ENCODE measurements at regions not wholly inside any gene's neighbourhood (a gene's known extent, or its start where the extent isn't known, plus 50 kb on each side); places are given as distances from the start of the nearest gene placed in this dataset.

- TF ChIP-seq, protein P1, sequence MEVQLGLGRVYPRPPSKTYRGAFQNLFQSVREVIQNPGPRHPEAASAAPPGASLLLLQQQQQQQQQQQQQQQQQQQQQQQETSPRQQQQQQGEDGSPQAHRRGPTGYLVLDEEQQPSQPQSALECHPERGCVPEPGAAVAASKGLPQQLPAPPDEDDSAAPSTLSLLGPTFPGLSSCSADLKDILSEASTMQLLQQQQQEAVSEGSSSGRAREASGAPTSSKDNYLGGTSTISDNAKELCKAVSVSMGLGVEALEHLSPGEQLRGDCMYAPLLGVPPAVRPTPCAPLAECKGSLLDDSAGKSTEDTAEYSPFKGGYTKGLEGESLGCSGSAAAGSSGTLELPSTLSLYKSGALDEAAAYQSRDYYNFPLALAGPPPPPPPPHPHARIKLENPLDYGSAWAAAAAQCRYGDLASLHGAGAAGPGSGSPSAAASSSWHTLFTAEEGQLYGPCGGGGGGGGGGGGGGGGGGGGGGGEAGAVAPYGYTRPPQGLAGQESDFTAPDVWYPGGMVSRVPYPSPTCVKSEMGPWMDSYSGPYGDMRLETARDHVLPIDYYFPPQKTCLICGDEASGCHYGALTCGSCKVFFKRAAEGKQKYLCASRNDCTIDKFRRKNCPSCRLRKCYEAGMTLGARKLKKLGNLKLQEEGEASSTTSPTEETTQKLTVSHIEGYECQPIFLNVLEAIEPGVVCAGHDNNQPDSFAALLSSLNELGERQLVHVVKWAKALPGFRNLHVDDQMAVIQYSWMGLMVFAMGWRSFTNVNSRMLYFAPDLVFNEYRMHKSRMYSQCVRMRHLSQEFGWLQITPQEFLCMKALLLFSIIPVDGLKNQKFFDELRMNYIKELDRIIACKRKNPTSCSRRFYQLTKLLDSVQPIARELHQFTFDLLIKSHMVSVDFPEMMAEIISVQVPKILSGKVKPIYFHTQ (CRISPR knock-in tag; IDR thresholded peaks at IDR 0.05) = no peak
- TF ChIP-seq TEAD4 (CRISPR knock-in tag; IDR thresholded peaks at IDR 0.05) (no peak), ZNF317 (CRISPR knock-in tag; IDR thresholded peaks at IDR 0.05; ENCODE audit: borderline replicate concordance, low read depth) (no peak), ZNF416 (CRISPR knock-in tag; IDR thresholded peaks at IDR 0.05) (no peak), ZNF263 (CRISPR knock-in tag; IDR thresholded peaks at IDR 0.05; ENCODE audit: low read depth) (no peak), EMX1 (CRISPR knock-in tag; IDR thresholded peaks at IDR 0.05) (no peak), CBFB (CRISPR knock-in tag; IDR thresholded peaks at IDR 0.05; ENCODE audit: low read depth) (no peak)
Observed at GRCh38 chr4:159735281-159736207, 632.7 kb downstream of the RAPGEF2 start (continued).

DNA sequence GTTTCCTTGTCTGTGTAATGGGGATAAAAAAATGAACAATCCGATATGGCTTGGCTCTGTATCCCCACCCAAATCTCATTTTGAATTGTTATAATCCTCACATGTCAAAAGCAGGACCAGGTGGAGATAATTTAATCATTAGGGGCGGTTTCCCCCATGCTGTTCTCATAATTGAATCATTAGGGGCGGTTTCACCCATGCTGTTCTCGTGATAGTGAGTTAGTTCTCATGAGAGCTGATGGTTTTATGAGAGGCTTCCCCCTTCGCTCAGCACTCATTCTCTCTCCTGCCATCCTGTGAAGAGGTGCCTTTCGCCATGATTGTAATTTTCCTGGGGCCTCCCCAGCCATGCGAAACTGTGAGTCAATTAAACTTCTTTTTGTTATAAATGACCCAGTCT is 633.5 kb downstream of the RAPGEF2 start:
- Mint-ChIP-seq H3K4me1 (peaks cover 29% of the 10 kb centered on the region), H3K4me3 (peak overlapping the region; percentile 46), H3K27me3 (ENCODE audit: low read depth) (no peaks in the 10 kb centered on the region), H3K27ac (peak overlapping the region; percentile 93), H3K36me3 (peaks cover 12% of the 10 kb centered on the region), H3K9me3 (peaks cover 17% of the 10 kb centered on the region)
- TF ChIP-seq NFATC4 (CRISPR knock-in tag; IDR thresholded peaks at IDR 0.05) (no peak), EMX1 (CRISPR knock-in tag; IDR thresholded peaks at IDR 0.05) (no peak), PRRX2 (CRISPR knock-in tag; IDR thresholded peaks at IDR 0.05) (no peak), JAZF1 (CRISPR knock-in tag; IDR thresholded peaks at IDR 0.05) (no peak), OVOL2 (CRISPR knock-in tag; IDR thresholded peaks at IDR 0.05; ENCODE audit: borderline replicate concordance) (no peak), ZMAT4 (CRISPR knock-in tag; IDR thresholded peaks at IDR 0.05) (no peak), ZBTB21 (CRISPR knock-in tag; IDR thresholded peaks at IDR 0.05; ENCODE audit: borderline replicate concordance) (no peak), FOXP4 (CRISPR knock-in tag; IDR thresholded peaks at IDR 0.05) (no peak), RORB (CRISPR knock-in tag; IDR thresholded peaks at IDR 0.05) (no peak), MYBL2 (CRISPR knock-in tag; IDR thresholded peaks at IDR 0.05) (no peak), FOXJ3 (CRISPR knock-in tag; IDR thresholded peaks at IDR 0.05; ENCODE audit: borderline replicate concordance) (no peak), SMAD4 (CRISPR knock-in tag; IDR thresholded peaks at IDR 0.05) (no peak)
- TF ChIP-seq, protein P2, sequence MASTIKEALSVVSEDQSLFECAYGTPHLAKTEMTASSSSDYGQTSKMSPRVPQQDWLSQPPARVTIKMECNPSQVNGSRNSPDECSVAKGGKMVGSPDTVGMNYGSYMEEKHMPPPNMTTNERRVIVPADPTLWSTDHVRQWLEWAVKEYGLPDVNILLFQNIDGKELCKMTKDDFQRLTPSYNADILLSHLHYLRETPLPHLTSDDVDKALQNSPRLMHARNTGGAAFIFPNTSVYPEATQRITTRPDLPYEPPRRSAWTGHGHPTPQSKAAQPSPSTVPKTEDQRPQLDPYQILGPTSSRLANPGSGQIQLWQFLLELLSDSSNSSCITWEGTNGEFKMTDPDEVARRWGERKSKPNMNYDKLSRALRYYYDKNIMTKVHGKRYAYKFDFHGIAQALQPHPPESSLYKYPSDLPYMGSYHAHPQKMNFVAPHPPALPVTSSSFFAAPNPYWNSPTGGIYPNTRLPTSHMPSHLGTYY (CRISPR knock-in tag; IDR thresholded peaks at IDR 0.05) = no peak
- TF ChIP-seq, protein P3, sequence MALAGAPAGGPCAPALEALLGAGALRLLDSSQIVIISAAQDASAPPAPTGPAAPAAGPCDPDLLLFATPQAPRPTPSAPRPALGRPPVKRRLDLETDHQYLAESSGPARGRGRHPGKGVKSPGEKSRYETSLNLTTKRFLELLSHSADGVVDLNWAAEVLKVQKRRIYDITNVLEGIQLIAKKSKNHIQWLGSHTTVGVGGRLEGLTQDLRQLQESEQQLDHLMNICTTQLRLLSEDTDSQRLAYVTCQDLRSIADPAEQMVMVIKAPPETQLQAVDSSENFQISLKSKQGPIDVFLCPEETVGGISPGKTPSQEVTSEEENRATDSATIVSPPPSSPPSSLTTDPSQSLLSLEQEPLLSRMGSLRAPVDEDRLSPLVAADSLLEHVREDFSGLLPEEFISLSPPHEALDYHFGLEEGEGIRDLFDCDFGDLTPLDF (CRISPR knock-in tag; IDR thresholded peaks at IDR 0.05) = no peak
- POLR2A ChIA-PET = no interaction called here
- ATAC-seq (no peak), DNase-seq (ENCODE audit: low spot score) (no peak)
- CTCF ChIA-PET = interaction anchor here (0.7 to 1.9 kb wide), 2 partner anchors 28 to 249 kb away, joined by 3 to 5 read pairs; no protein-coding TSS in a partner anchor

All from WTC11 (cell line).